Neural cell (in vitro differentiated cells): ENCODE measurements at regions not wholly inside any gene's neighbourhood (a gene's known extent, or its start where the extent isn't known, plus 50 kb on each side); places are given as distances from the start of the nearest gene placed in this dataset.

ENCODE experiments used
- H2AFZ ChIP-seq: fragments of 200-600, 300-800 bp; sonication (generic), shearing (Covaris generic); 2 replicates; pipeline ENCODE4 v1.6.0; 2014; ENCODE audit warnings: low read depth, mild to moderate bottlenecking, antibody characterized with exemption, low read length, moderate library complexity
- H3F3A ChIP-seq: fragments of 200-600 bp; shearing (Covaris generic); 2 replicates; pipeline ENCODE4 v1.6.1; 2016; ENCODE audit warnings: mild to moderate bottlenecking, moderate library complexity, mixed read lengths, antibody characterized with exemption, low read length; ENCODE audit not compliant: insufficient read depth, poor library complexity, severe bottlenecking
- H3K27ac ChIP-seq: fragments of 200-600, 300-800 bp; sonication (generic), shearing (Covaris generic); 2 replicates; pipeline ENCODE4 v1.5.1; 2014; ENCODE audit warnings: mild to moderate bottlenecking, low read length, moderate library complexity
- H3K27me3 ChIP-seq: fragments of 300-800, 200-600 bp; sonication (generic), shearing (Covaris generic); 2 replicates; pipeline ENCODE4 v1.6.0; 2014; ENCODE audit warnings: mild to moderate bottlenecking, low read depth, low read length, moderate library complexity; ENCODE audit not compliant: insufficient read depth
- H3K36me3 ChIP-seq: fragments of 300-800, 200-600 bp; sonication (generic), shearing (Covaris generic); 2 replicates; pipeline ENCODE4 v1.5.1; 2014; ENCODE audit warnings: mild to moderate bottlenecking, antibody characterized with exemption, low read length, moderate library complexity; ENCODE audit not compliant: insufficient read depth
- H3K4me2 ChIP-seq: fragments of 300-800, 200-600 bp; sonication (generic), shearing (Covaris generic); 2 replicates; pipeline ENCODE4 v1.6.0; 2014; ENCODE audit warnings: mild to moderate bottlenecking, low read length
- H3K4me3 ChIP-seq: fragments of 300-800, 200-600 bp; sonication (generic), shearing (Covaris generic); 2 replicates; pipeline ENCODE4 v1.5.1; 2014; ENCODE audit warnings: mild to moderate bottlenecking, low read length, moderate library complexity
- H3K79me2 ChIP-seq: fragments of 200-600 bp; shearing (Covaris generic); replicated peaks from 2 replicates; pipeline ENCODE4 v1.6.0; 2014; ENCODE audit warnings: mild to moderate bottlenecking, low read length, moderate library complexity; ENCODE audit not compliant: insufficient read depth
- H3K9ac ChIP-seq: fragments of 300-800, 200-600 bp; sonication (generic), shearing (Covaris generic); 2 replicates; pipeline ENCODE4 v1.6.1; 2016; ENCODE audit warnings: mild to moderate bottlenecking, low read length, mixed read lengths
- H3K9me2 ChIP-seq: fragments of 200-600 bp; shearing (Covaris generic); 2 replicates; pipeline ENCODE4 v1.6.1; 2016; ENCODE audit warnings: mild to moderate bottlenecking, low read length, mixed read lengths; ENCODE audit not compliant: insufficient read depth
- H3K9me3 ChIP-seq: fragments of 200-600, 300-800 bp; sonication (generic), shearing (Covaris generic); 2 replicates; pipeline ENCODE4 v1.6.1; 2016; ENCODE audit warnings: mild to moderate bottlenecking, mixed run types, low read length, moderate library complexity, mixed read lengths
- H4K20me1 ChIP-seq: fragments of 200-600 bp; shearing (Covaris generic); 2 replicates; pipeline ENCODE4 v1.6.1; 2016; ENCODE audit warnings: mild to moderate bottlenecking, mixed run types; ENCODE audit not compliant: insufficient read depth
- EP300 ChIP-seq: fragments of 450-650 bp; conservative IDR thresholded peaks from 2 replicates; pipeline ENCODE4 v1.6.1; 2014; ENCODE audit warnings: antibody characterized with exemption, mild to moderate bottlenecking, moderate library complexity; ENCODE audit not compliant: poor library complexity, severe bottlenecking
- EZH2 ChIP-seq: fragments of 200-600, 300-800 bp; shearing (Covaris generic), sonication (generic); IDR thresholded peaks from 2 replicates; pipeline ENCODE4 v1.6.1; 2014; ENCODE audit warnings: antibody characterized with exemption, low read length, borderline replicate concordance, mild to moderate bottlenecking; ENCODE audit not compliant: insufficient read depth, poor library complexity, severe bottlenecking
- MXI1 ChIP-seq: fragments of 450-650 bp; conservative IDR thresholded peaks from 2 replicates; pipeline ENCODE4 v1.6.1; 2014; ENCODE audit warnings: antibody characterized with exemption, mild to moderate bottlenecking; ENCODE audit not compliant: poor library complexity, severe bottlenecking
- POLR2AphosphoS5 ChIP-seq: IDR thresholded peaks from 2 replicates; pipeline ENCODE4 v1.6.1; 2012
- RAD21 ChIP-seq: fragments of 450-650 bp; conservative IDR thresholded peaks from 2 replicates; pipeline ENCODE4 v1.6.1; 2014; ENCODE audit warnings: antibody characterized with exemption, mild to moderate bottlenecking, moderate library complexity
- SMC3 ChIP-seq: fragments of 450-650 bp; conservative IDR thresholded peaks from 2 replicates; pipeline ENCODE4 v1.6.1; 2014; ENCODE audit warnings: antibody characterized with exemption, mild to moderate bottlenecking, moderate library complexity; ENCODE audit not compliant: poor library complexity
- TAF1 ChIP-seq: IDR thresholded peaks from 2 replicates; pipeline ENCODE4 v1.6.1; 2012; ENCODE audit warnings: low read depth
- TF ChIP-seq, protein P1 (sequence below): IDR thresholded peaks from 2 replicates; pipeline ENCODE4 v1.6.1; 2012; ENCODE audit warnings: borderline replicate concordance
- TF ChIP-seq, protein P2 (sequence below): fragments of 450-650 bp; IDR thresholded peaks from 2 replicates; pipeline ENCODE4 v1.5.1; 2014; ENCODE audit warnings: antibody characterized with exemption, mild to moderate bottlenecking, moderate library complexity; ENCODE audit not compliant: poor library complexity, severe bottlenecking

- TF ChIP-seq, protein P1, sequence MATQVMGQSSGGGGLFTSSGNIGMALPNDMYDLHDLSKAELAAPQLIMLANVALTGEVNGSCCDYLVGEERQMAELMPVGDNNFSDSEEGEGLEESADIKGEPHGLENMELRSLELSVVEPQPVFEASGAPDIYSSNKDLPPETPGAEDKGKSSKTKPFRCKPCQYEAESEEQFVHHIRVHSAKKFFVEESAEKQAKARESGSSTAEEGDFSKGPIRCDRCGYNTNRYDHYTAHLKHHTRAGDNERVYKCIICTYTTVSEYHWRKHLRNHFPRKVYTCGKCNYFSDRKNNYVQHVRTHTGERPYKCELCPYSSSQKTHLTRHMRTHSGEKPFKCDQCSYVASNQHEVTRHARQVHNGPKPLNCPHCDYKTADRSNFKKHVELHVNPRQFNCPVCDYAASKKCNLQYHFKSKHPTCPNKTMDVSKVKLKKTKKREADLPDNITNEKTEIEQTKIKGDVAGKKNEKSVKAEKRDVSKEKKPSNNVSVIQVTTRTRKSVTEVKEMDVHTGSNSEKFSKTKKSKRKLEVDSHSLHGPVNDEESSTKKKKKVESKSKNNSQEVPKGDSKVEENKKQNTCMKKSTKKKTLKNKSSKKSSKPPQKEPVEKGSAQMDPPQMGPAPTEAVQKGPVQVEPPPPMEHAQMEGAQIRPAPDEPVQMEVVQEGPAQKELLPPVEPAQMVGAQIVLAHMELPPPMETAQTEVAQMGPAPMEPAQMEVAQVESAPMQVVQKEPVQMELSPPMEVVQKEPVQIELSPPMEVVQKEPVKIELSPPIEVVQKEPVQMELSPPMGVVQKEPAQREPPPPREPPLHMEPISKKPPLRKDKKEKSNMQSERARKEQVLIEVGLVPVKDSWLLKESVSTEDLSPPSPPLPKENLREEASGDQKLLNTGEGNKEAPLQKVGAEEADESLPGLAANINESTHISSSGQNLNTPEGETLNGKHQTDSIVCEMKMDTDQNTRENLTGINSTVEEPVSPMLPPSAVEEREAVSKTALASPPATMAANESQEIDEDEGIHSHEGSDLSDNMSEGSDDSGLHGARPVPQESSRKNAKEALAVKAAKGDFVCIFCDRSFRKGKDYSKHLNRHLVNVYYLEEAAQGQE, result no peak
- no peak for TF ChIP-seq EZH2
- TF ChIP-seq EP300, result no peak
- TF ChIP-seq MXI1, result no peak
- TF ChIP-seq, protein P2, sequence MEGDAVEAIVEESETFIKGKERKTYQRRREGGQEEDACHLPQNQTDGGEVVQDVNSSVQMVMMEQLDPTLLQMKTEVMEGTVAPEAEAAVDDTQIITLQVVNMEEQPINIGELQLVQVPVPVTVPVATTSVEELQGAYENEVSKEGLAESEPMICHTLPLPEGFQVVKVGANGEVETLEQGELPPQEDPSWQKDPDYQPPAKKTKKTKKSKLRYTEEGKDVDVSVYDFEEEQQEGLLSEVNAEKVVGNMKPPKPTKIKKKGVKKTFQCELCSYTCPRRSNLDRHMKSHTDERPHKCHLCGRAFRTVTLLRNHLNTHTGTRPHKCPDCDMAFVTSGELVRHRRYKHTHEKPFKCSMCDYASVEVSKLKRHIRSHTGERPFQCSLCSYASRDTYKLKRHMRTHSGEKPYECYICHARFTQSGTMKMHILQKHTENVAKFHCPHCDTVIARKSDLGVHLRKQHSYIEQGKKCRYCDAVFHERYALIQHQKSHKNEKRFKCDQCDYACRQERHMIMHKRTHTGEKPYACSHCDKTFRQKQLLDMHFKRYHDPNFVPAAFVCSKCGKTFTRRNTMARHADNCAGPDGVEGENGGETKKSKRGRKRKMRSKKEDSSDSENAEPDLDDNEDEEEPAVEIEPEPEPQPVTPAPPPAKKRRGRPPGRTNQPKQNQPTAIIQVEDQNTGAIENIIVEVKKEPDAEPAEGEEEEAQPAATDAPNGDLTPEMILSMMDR, result no peak
- TF ChIP-seq RAD21, result no peak
- no peak for TF ChIP-seq SMC3
- TF ChIP-seq TAF1, result no peak
- no peak for TF ChIP-seq POLR2AphosphoS5
- Histone ChIP-seq H3K79me2 (no peaks in the 10 kb centered on the region), H4K20me1 (no peaks in the 10 kb centered on the region), H3K36me3 (no peaks in the 10 kb centered on the region), H3K9ac (no peak overlapping the region), H2AFZ (no peak overlapping the region), H3K9me3 (no peaks in the 10 kb centered on the region), H3K27ac (no peak overlapping the region), H3F3A (no peaks in the 10 kb centered on the region), H3K27me3 (no peaks in the 10 kb centered on the region), H3K4me2 (no peak overlapping the region), H3K9me2 (no peaks in the 10 kb centered on the region), H3K4me3 (no peak overlapping the region)
These were observed 426.8 kb downstream of the MAFB start for GRCh38 chr20:40262219-40262618.

GRCh38 chr20:40258931-40259330 lies 430.1 kb downstream of the MAFB start:
- no peaks in the 10 kb centered on the region for H3F3A ChIP-seq
- H3K79me2 ChIP-seq, result no peaks in the 10 kb centered on the region
- no peak overlapping the region for H3K9ac ChIP-seq
- H4K20me1 ChIP-seq, result no peaks in the 10 kb centered on the region
- H3K36me3 ChIP-seq, result no peaks in the 10 kb centered on the region
- H2AFZ ChIP-seq, result no peak overlapping the region
- no peaks in the 10 kb centered on the region for H3K9me3 ChIP-seq
- no peak for TF ChIP-seq EP300
- no peak for TF ChIP-seq EZH2
- TF ChIP-seq RAD21, result no peak
- TF ChIP-seq, protein P1, result no peak
- TF ChIP-seq SMC3, result no peak
- TF ChIP-seq, protein P2, result no peak
- TF ChIP-seq POLR2AphosphoS5, result no peak
- no peak for TF ChIP-seq TAF1
- no peak for TF ChIP-seq MXI1
- H3K27ac ChIP-seq, result no peak overlapping the region
- no peak overlapping the region for H3K4me2 ChIP-seq
- no peaks in the 10 kb centered on the region for H3K9me2 ChIP-seq
- no peak overlapping the region for H3K4me3 ChIP-seq
- H3K27me3 ChIP-seq, result no peaks in the 10 kb centered on the region
